HL-60 (cell line): ENCODE measurements at regions not wholly inside any gene's neighbourhood (a gene's known extent, or its start where the extent isn't known, plus 50 kb on each side); places are given as distances from the start of the nearest gene placed in this dataset.

ENCODE experiments used
- GABPA ChIP-seq: IDR thresholded peaks from 2 replicates; pipeline ENCODE4 v1.6.1; 2012; ENCODE audit warnings: low read depth
- POLR2AphosphoS5 ChIP-seq: IDR thresholded peaks from 2 replicates; pipeline ENCODE4 v1.6.1; 2012; ENCODE audit warnings: low read depth
- REST ChIP-seq: IDR thresholded peaks from 2 replicates; pipeline ENCODE4 v1.6.1; 2012; ENCODE audit warnings: low read depth; ENCODE audit not compliant: insufficient replicate concordance
- SPI1 ChIP-seq: IDR thresholded peaks from 2 replicates; pipeline ENCODE4 v1.6.1; 2012; ENCODE audit warnings: low read depth, mild to moderate bottlenecking, borderline replicate concordance
- TF ChIP-seq, protein P1 (sequence below): IDR thresholded peaks from one replicate; pipeline ENCODE4 v1.5.1; 2011; ENCODE audit warnings: low read length, control low read depth, inconsistent platforms; ENCODE audit not compliant: insufficient read depth

DNA sequence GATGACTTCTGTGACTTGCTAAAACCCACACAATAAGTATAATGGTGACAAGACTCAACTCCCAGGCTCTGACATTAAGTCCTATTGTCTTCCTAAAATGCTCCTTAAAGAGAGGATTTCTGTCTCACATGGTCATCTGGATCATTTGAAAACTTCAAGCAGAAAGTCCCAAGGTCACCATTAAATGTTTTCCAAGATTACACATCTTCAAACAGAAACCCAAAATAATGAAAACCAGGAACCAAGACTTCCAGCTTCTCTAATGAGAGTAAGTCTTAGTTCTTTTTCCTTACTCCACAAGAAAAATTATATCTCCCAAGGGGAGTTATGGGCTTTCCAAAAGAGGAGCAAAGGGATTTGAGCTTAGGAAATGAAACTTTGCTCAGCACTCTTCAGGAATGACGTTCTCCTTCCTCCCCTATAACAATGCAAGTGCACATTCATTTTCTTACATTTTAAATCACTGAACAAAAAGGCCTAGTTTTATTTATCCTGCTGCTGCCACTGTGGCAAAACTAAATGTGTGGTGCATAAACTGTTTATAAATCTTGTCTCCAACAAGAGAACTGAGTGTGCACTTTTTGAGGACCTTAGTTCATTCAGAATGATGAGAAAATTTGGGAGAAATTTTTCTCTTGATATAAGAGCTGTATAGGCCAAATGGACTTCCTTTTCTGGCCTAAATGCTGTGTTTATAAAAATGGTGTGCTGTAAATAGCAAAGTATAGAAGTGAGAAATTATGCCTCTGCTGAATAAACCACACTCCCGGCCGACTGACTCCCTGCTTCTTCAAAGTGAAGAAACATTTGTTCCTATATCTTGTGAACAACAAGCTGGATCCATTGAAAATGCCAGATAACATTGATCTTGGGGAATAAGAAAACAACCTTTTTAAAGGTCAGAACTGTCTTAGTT, 148.4 kb upstream of the PLEKHG7 start:
- TF ChIP-seq, protein P1, sequence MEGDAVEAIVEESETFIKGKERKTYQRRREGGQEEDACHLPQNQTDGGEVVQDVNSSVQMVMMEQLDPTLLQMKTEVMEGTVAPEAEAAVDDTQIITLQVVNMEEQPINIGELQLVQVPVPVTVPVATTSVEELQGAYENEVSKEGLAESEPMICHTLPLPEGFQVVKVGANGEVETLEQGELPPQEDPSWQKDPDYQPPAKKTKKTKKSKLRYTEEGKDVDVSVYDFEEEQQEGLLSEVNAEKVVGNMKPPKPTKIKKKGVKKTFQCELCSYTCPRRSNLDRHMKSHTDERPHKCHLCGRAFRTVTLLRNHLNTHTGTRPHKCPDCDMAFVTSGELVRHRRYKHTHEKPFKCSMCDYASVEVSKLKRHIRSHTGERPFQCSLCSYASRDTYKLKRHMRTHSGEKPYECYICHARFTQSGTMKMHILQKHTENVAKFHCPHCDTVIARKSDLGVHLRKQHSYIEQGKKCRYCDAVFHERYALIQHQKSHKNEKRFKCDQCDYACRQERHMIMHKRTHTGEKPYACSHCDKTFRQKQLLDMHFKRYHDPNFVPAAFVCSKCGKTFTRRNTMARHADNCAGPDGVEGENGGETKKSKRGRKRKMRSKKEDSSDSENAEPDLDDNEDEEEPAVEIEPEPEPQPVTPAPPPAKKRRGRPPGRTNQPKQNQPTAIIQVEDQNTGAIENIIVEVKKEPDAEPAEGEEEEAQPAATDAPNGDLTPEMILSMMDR: no peak
- TF ChIP-seq POLR2AphosphoS5: no peak
- TF ChIP-seq GABPA: no peak
- no peak for TF ChIP-seq SPI1
- TF ChIP-seq REST: no peak
